ENCODE measurements at regions not wholly inside any gene's neighbourhood (a gene's known extent, or its start where the extent isn't known, plus 50 kb on each side); places are given as distances from the start of the nearest gene placed in this dataset.

- no peak for DNase-seq
These were observed 291.2 kb upstream of the TMTC1 start for GRCh38 chr12:30074916-30075315.

- no peak for DNase-seq
These were observed 289.1 kb upstream of the TMTC1 start for GRCh38 chr12:30072824-30073223.

- DNase-seq, result no peak
These were observed 283.4 kb upstream of the TMTC1 start for GRCh38 chr12:30067146-30067545.

- no peak for DNase-seq
These were observed 281.2 kb upstream of the TMTC1 start for GRCh38 chr12:30064906-30065305.

GRCh38 chr12:30063435-30063945 lies 279.7 kb upstream of the TMTC1 start:
- DNase-seq, result no peak

GRCh38 chr12:30048371-30048770 lies 264.6 kb upstream of the TMTC1 start:
- DNase-seq, result no peak

- DNase-seq, result no peak
These were observed 263.9 kb upstream of the TMTC1 start for GRCh38 chr12:30047516-30048254.

GRCh38 chr12:30046376-30046775 lies 262.6 kb upstream of the TMTC1 start:
- no peak for DNase-seq

- no peak for DNase-seq
These were observed 261.4 kb upstream of the TMTC1 start for GRCh38 chr12:30045171-30045570.

- no peak for DNase-seq
These were observed 260.5 kb upstream of the TMTC1 start for GRCh38 chr12:30044206-30044605.

- no peak for DNase-seq
These were observed 259.6 kb upstream of the TMTC1 start for GRCh38 chr12:30043151-30043847.

- DNase-seq, result no peak
These were observed 257.4 kb upstream of the TMTC1 start for GRCh38 chr12:30041096-30041495.

GRCh38 chr12:30030693-30031374 lies 247.1 kb upstream of the TMTC1 start:
- no peak for DNase-seq

- no peak for DNase-seq
These were observed 243.0 kb upstream of the TMTC1 start for GRCh38 chr12:30026621-30027234.

- no peak for DNase-seq
These were observed 241.6 kb upstream of the TMTC1 start for GRCh38 chr12:30025317-30025716.

GRCh38 chr12:30023186-30023585 lies 239.4 kb upstream of the TMTC1 start:
- DNase-seq, result no peak

- DNase-seq, result no peak
These were observed 237.5 kb upstream of the TMTC1 start for GRCh38 chr12:30021051-30021833.

GRCh38 chr12:30019366-30020140 lies 235.8 kb upstream of the TMTC1 start:
- no peak for DNase-seq

GRCh38 chr12:30016540-30017055 lies 232.9 kb upstream of the TMTC1 start:
- no peak for DNase-seq

GRCh38 chr12:30015631-30016337 lies 232.0 kb upstream of the TMTC1 start:
- no peak for DNase-seq

GRCh38 chr12:30014991-30015390 lies 231.2 kb upstream of the TMTC1 start:
- no peak for DNase-seq
